ENCODE measurements at regions not wholly inside any gene's neighbourhood (a gene's known extent, or its start where the extent isn't known, plus 50 kb on each side); places are given as distances from the start of the nearest gene placed in this dataset.

DNA sequence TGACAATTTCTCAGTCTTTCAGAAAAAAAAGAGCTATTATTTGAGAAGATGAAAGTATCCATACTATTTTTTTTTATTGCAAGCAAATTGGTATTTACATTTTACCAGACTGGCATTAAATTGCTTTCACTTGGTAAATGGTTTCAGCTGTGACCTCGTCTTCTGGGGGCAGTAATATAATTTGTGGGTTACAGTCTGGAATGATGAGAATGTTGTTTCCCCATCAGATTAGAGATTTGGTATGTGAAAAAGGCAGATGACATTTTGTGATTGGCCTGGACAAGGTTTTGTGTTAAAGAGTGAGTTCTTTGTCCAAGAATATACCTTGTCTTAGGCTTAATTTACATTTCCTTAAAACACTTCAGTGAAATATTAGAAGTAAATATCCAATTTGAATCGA is 390.1 kb upstream of the ST6GAL2 start (continued):
- TF ChIP-seq, protein P1, sequence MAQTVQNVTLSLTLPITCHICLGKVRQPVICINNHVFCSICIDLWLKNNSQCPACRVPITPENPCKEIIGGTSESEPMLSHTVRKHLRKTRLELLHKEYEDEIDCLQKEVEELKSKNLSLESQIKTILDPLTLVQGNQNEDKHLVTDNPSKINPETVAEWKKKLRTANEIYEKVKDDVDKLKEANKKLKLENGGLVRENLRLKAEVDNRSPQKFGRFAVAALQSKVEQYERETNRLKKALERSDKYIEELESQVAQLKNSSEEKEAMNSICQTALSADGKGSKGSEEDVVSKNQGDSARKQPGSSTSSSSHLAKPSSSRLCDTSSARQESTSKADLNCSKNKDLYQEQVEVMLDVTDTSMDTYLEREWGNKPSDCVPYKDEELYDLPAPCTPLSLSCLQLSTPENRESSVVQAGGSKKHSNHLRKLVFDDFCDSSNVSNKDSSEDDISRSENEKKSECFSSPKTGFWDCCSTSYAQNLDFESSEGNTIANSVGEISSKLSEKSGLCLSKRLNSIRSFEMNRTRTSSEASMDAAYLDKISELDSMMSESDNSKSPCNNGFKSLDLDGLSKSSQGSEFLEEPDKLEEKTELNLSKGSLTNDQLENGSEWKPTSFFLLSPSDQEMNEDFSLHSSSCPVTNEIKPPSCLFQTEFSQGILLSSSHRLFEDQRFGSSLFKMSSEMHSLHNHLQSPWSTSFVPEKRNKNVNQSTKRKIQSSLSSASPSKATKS (CRISPR knock-in tag; IDR thresholded peaks at IDR 0.05): no peak
- TF ChIP-seq, protein P2, sequence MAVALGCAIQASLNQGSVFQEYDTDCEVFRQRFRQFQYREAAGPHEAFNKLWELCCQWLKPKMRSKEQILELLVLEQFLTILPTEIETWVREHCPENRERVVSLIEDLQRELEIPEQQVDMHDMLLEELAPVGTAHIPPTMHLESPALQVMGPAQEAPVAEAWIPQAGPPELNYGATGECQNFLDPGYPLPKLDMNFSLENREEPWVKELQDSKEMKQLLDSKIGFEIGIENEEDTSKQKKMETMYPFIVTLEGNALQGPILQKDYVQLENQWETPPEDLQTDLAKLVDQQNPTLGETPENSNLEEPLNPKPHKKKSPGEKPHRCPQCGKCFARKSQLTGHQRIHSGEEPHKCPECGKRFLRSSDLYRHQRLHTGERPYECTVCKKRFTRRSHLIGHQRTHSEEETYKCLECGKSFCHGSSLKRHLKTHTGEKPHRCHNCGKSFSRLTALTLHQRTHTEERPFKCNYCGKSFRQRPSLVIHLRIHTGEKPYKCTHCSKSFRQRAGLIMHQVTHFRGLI (CRISPR knock-in tag; IDR thresholded peaks at IDR 0.05): no peak
- TF ChIP-seq ZNF668 (CRISPR knock-in tag; IDR thresholded peaks at IDR 0.05) (no peak), SETDB1 (IDR thresholded peaks at IDR 0.05; ENCODE audit: low read length) (no peak), ZNF282 (CRISPR knock-in tag; IDR thresholded peaks at IDR 0.05) (no peak)

DNA sequence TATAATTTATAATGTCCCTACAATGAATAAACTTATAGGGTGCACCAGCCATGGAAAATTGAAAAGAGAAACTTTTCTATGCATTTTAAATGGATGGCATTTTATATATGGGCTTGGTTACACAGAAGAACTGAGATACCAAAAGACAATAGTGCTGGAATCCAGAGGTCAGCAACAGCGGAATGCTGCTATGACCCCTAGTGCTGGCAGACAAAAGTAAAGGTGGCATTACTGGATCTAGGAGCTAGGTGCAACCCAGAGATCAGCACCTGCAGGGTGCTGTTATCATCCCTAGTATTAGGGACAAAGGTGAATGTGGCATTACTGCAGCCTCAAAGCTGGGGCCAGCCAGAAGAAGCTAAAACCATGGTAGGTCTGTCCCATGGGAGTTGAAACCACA is 392.7 kb upstream of the ST6GAL2 start:
- in situ Hi-C loops (cut with MboI): no loop called here
- intact Hi-C loops (cut with micrococcal nuclease): no loop called here
- FAIRE-seq: no peak

More for the DNA sequence above, 392.7 kb upstream of the ST6GAL2 start:
- Histone ChIP-seq H3K27ac (ENCODE audit: extremely low read depth, low read depth, low read length) (no peak overlapping the region), H3K9me3 (replicated peaks; ENCODE audit: control insufficient read depth, insufficient read depth, low read depth, low read length) (no peaks in the 10 kb centered on the region), H3K4me3 (no peak overlapping the region), H3K9ac (ENCODE audit: insufficient read depth in 1 of 2, low read depth in 2 of 2, low read length in 2 of 2) (no peak overlapping the region), H3K4me1 (replicated peaks in 1 of 2; ENCODE audit: control insufficient read depth in 2 of 2, insufficient read depth in 2 of 2, low read length in 2 of 2) (no peaks in the 10 kb centered on the region), H3K79me2 (ENCODE audit: control insufficient read depth, insufficient read depth, low read length) (no peaks in the 10 kb centered on the region), H2AFZ (ENCODE audit: low read depth, low read length) (no peak overlapping the region), H3K36me3 (ENCODE audit: control insufficient read depth, insufficient read depth, low read length) (no peaks in the 10 kb centered on the region), H4K20me1 (replicated peaks; ENCODE audit: control insufficient read depth, insufficient read depth, low read length) (no peaks in the 10 kb centered on the region), H3K9me1 (ENCODE audit: control insufficient read depth, insufficient read depth, low read length) (no peaks in the 10 kb centered on the region), H3K27me3 (ENCODE audit: control insufficient read depth in 2 of 2, insufficient read depth in 2 of 2, low read length in 2 of 2) (no peaks in the 10 kb centered on the region), H3K4me2 (ENCODE audit: insufficient read depth, low read length) (no peak overlapping the region)
- TF ChIP-seq JUND (IDR thresholded peaks at IDR 0.05; ENCODE audit: borderline replicate concordance, low read depth, low read length) (no peak), JUND (tag; IDR thresholded peaks at IDR 0.05; ENCODE audit: borderline replicate concordance, low read depth, low read length) (no peak)
- POLR2A ChIA-PET: no interaction called here
- 0% methylated on average over 1 of the region's 1 CpG for WGBS (ENCODE audit: insufficient coverage, low coverage, missing lambda C conversion rate)
- no peak for ATAC-seq
- CTCF ChIA-PET (ENCODE audit: low intra/inter-chr PET ratio): no interaction called here
- BruUV-seq (replicated peaks): no TSS peak
- no peak for DNase-seq (ENCODE audit: extremely low read depth in 1 of 4, low spot score in 3 of 4)

All from K562 (cell line).